GM18867 (cell line): ENCODE measurements at regions not wholly inside any gene's neighbourhood (a gene's known extent, or its start where the extent isn't known, plus 50 kb on each side); places are given as distances from the start of the nearest gene placed in this dataset.
A peak's percentile ranks its signal among the peaks of the same experiment; 100 is the strongest.
"Not testable (repeated sequence)": the region's sequence is repeated elsewhere in the genome, so short reads cannot be mapped to it uniquely, and the experiment has no call there.

Experiments used
- ATAC-seq: cut with Tn5 transposase; IDR thresholded peaks from one replicate; pipeline ENCODE4 v1.9.1; 2021; ENCODE audit warnings: mild to moderate bottlenecking, moderate library complexity; ENCODE audit not compliant: unreplicated experiment

- no peak for ATAC-seq
Measured at GRCh38 chr12:41684997-41685396, 459.7 kb downstream of the GXYLT1 start.

- no peak for ATAC-seq
Measured at GRCh38 chr12:41683513-41684240, 461.0 kb downstream of the GXYLT1 start.

GRCh38 chr12:41683023-41683422 is 461.7 kb downstream of the GXYLT1 start:
- ATAC-seq, result peak; percentile 95

- no peak for ATAC-seq
Measured at GRCh38 chr12:41681898-41682297, 462.8 kb downstream of the GXYLT1 start.

- ATAC-seq, result no peak
Measured at GRCh38 chr12:41680155-41680554, 464.5 kb downstream of the GXYLT1 start.

- no peak for ATAC-seq
Measured at GRCh38 chr12:41663598-41664265, 475.6 kb downstream of the PDZRN4 start.

GRCh38 chr12:41661141-41661765 is 473.1 kb downstream of the PDZRN4 start:
- ATAC-seq, result no peak

- ATAC-seq, result no peak
Measured at GRCh38 chr12:41656454-41656853, 468.3 kb downstream of the PDZRN4 start.

GRCh38 chr12:41653386-41654326 is 465.5 kb downstream of the PDZRN4 start:
- no peak for ATAC-seq

GRCh38 chr12:41652981-41653380 is 464.9 kb downstream of the PDZRN4 start:
- ATAC-seq, result no peak

- ATAC-seq, result no peak
Measured at GRCh38 chr12:41645624-41646023, 457.5 kb downstream of the PDZRN4 start.

- not testable (repeated sequence) for ATAC-seq
Measured at GRCh38 chr12:41642808-41643207, 454.7 kb downstream of the PDZRN4 start.

GRCh38 chr12:41636653-41637052 is 448.5 kb downstream of the PDZRN4 start:
- no peak for ATAC-seq

GRCh38 chr12:41635626-41636364 is 447.7 kb downstream of the PDZRN4 start:
- no peak for ATAC-seq

- no peak for ATAC-seq
Measured at GRCh38 chr12:41634091-41634490, 446.0 kb downstream of the PDZRN4 start.

- ATAC-seq, result no peak
Measured at GRCh38 chr12:41629611-41630010, 441.5 kb downstream of the PDZRN4 start.

GRCh38 chr12:41627476-41627875 is 439.4 kb downstream of the PDZRN4 start:
- ATAC-seq, result no peak

GRCh38 chr12:41624571-41624970 is 436.5 kb downstream of the PDZRN4 start:
- no peak for ATAC-seq
